ENCODE measurements at regions not wholly inside any gene's neighbourhood (a gene's known extent, or its start where the extent isn't known, plus 50 kb on each side); places are given as distances from the start of the nearest gene placed in this dataset.

DNA sequence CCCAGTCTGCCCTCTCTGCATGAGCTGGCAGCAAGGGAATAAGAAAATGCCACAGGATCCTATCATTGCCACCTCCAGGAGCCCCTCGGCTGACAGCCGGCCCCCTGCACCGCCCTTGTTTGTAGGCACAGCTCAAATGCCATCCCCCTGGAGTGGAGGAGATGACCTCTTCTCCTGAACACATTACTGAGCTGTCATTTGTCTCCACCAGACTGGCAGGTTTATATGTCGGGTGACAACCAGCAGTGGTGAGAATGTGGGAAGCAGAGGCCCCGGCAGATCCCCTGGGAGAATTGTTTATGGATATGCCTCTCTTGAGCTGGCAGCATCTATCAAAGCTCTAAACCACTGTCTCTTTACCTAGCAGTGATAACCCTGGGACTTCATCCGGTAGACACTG lies 135.4 kb upstream of the FMN2 start:
- DNase-seq (ENCODE audit: low read depth), result no peak
- no peak overlapping the region for H3K4me3 ChIP-seq (ENCODE audit: low read depth, low read length)
- TF ChIP-seq, protein P1, sequence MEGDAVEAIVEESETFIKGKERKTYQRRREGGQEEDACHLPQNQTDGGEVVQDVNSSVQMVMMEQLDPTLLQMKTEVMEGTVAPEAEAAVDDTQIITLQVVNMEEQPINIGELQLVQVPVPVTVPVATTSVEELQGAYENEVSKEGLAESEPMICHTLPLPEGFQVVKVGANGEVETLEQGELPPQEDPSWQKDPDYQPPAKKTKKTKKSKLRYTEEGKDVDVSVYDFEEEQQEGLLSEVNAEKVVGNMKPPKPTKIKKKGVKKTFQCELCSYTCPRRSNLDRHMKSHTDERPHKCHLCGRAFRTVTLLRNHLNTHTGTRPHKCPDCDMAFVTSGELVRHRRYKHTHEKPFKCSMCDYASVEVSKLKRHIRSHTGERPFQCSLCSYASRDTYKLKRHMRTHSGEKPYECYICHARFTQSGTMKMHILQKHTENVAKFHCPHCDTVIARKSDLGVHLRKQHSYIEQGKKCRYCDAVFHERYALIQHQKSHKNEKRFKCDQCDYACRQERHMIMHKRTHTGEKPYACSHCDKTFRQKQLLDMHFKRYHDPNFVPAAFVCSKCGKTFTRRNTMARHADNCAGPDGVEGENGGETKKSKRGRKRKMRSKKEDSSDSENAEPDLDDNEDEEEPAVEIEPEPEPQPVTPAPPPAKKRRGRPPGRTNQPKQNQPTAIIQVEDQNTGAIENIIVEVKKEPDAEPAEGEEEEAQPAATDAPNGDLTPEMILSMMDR (IDR thresholded peaks at IDR 0.05; ENCODE audit: insufficient read depth, low read depth, low read length, missing control alignments), result no peak

DNA sequence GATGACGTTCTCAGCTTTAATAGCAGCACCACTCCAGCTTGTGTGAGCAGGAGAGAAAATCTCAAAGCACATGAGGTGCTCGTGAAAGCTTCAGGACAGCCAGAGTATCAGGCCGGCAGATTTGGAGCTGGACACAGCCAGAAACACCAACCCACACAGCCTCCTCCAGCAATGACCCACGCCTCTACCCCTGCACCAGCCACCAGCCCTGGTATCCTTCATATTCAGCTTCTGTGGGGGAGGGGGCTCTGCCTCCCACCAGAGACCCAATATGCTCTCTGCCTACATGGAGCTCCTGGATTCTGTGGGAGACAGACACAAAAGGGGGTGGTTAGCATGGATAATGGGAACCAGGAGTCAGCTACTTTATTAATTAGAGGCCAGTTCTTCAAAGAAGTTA lies 133.6 kb upstream of the FMN2 start:
- TF ChIP-seq, protein P1 (IDR thresholded peaks at IDR 0.05; ENCODE audit: insufficient read depth, low read depth, low read length, missing control alignments), result no peak
- no peak overlapping the region for H3K4me3 ChIP-seq (ENCODE audit: low read depth, low read length)
- DNase-seq (ENCODE audit: low read depth), result no peak

DNA sequence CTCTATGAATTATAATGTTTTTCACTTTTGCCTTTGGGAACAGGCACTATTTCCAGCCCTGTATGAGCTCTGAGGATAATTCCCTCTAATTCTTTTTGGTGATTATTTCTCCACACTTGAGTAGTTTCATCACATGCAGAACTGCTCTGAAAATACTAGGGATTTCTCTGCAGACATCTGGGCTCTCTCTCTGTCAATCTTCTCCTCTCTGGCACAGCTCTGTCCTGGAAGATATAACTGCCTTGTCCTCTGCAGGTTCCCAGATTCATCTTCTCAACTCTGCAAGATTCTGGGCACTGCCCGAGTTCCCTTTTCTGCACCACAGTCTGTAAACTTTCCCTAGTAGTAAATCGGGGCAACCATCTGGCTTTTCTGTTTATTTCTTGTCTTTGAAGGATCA lies 131.3 kb upstream of the FMN2 start:
- no peak overlapping the region for H3K4me3 ChIP-seq (ENCODE audit: low read depth, low read length)
- TF ChIP-seq, protein P1 (IDR thresholded peaks at IDR 0.05; ENCODE audit: insufficient read depth, low read depth, low read length, missing control alignments), result no peak
- no peak for DNase-seq (ENCODE audit: low read depth)

DNA sequence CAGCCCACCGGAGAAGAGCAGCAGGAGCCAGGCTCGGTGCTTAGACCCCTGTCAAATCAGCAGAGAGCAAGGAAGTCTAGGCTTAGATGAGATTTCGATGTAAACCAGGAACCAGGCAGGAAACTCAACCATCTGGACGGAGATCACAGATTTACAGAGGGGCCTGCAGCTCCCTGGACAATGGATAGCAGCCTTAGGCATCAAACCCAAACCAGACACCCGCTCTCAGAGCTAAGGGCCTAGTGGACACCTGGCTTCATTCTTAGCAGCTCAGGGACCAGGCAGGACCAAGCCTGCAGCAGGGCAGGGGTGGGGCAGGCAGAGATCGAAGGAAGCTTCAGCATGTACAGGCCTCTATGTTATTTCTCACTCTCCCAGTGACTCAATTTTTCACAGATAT lies 127.8 kb upstream of the FMN2 start:
- DNase-seq (ENCODE audit: low read depth), result no peak
- TF ChIP-seq, protein P1 (IDR thresholded peaks at IDR 0.05; ENCODE audit: insufficient read depth, low read depth, low read length, missing control alignments), result no peak
- no peak overlapping the region for H3K4me3 ChIP-seq (ENCODE audit: low read depth, low read length)

DNA sequence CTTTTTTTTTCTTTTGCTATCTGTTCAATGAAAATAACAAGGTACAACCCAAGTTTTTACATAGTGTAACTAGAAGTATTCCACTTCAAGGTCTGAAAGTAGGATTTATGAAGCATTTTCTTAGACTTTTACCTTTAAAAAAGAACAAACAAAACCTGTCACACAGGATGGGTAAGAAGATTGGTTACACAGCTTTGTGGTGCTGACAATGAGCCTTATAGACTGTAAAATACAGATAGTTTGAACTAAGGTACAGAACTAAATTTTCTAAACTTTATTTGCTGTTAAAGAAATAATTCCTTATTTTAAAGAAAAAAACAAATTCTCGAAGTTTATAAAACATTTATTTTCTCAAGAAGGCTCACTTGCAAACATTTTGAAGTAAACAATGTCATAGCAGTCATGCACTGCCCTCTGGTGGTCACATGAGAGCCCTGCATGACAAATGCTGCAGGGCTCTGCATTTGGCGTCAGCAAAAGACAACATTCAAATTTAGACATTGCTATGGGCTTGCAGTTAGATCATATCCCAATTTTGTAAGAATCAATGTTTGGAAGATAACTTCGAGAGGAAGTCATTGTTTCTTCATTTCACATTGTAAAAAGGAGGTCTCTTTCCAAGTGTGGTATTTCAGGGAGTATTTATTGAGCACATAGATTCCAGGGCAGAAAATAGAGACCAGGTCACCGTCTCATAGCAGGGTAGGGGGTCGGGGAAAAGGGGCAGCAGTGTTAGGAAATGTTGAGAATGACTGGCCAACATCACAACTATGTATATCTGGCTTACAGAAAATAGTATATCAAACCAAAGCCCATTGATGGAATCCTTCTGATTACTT lies 115.3 kb upstream of the FMN2 start:
- H3K4me3 ChIP-seq (ENCODE audit: low read depth, low read length), result no peak overlapping the region
- peak; percentile 57 for DNase-seq (ENCODE audit: low read depth)
- TF ChIP-seq, protein P1 (IDR thresholded peaks at IDR 0.05; ENCODE audit: insufficient read depth, low read depth, low read length, missing control alignments), result peak; percentile 84

DNA sequence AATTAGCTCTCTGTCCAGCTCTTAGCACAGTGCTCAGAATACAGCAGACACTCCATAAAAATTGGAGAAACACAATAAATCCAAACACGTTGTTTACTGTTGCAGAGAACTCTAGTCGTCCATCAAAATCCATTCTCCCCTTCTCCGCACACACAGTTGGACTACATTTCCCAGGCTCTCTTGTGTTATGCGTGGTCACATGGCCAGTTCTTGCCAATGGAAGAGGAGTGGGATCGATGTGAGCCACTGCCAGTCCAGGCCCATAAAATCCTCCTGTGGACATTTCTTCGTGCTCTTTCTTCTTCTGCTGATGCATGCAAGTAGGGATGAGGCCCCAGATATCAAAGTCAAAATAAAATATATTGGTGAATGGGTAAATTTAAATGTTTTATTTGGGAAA lies 114.3 kb upstream of the FMN2 start:
- no peak for DNase-seq (ENCODE audit: low read depth)
- TF ChIP-seq, protein P1 (IDR thresholded peaks at IDR 0.05; ENCODE audit: insufficient read depth, low read depth, low read length, missing control alignments), result no peak
- no peak overlapping the region for H3K4me3 ChIP-seq (ENCODE audit: low read depth, low read length)

DNA sequence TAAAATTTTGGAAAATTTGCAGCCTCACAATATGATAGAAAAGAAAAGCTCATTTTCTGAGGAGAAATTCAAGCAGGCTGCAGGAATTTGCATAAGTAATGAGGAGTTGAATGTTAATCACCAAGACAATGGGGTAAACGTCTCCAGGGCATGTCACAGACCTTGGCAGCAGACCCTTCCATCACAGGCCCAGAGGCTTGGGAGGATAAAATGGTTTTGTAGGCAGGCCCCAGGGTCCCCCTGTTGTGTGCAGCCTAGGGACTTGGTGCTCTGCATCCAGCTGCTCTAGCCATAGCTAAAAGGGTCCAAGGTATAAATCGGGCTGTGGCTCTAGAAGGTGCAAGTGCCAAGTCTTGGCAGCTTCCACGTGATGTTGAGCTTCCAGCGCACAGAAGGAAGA lies 112.2 kb upstream of the FMN2 start:
- H3K4me3 ChIP-seq (ENCODE audit: low read depth, low read length), result no peak overlapping the region
- TF ChIP-seq, protein P1 (IDR thresholded peaks at IDR 0.05; ENCODE audit: insufficient read depth, low read depth, low read length, missing control alignments), result no peak
- no peak for DNase-seq (ENCODE audit: low read depth)
